IMR-90 (cell line): ENCODE measurements at regions not wholly inside any gene's neighbourhood (a gene's known extent, or its start where the extent isn't known, plus 50 kb on each side); places are given as distances from the start of the nearest gene placed in this dataset.

Experiments used
- ATAC-seq: fragments of 200-7000 bp; cut with Tn5 transposase; 2 replicates; pipeline ENCODE4 v1.9.1; 2020; ENCODE audit warnings: low read depth, mild to moderate bottlenecking, moderate library complexity
- BruUV-seq: library from RNA; stranded (reverse); fragments of 400-500 nt; replicated peaks from 2 replicates; lab custom pipeline; 2021; lab: Mats Ljungman, UMichigan
- CTCF ChIA-PET: fragments of 300-600 bp; formaldehyde crosslinking; extraction: SDS; loops from one replicate; lab custom pipeline; 2021; ENCODE audit warnings: antibody characterized with exemption; lab: Yijun Ruan, JAX
- POLR2A ChIA-PET: fragments of 300-600 bp; sonication (Branson Sonifier 250); formaldehyde crosslinking; loops from one replicate; lab custom pipeline; 2022; ENCODE audit warnings: antibody characterized with exemption; ENCODE audit not compliant: unreplicated experiment; lab: Charles Lee
- DNase-seq: peaks from one replicate; pipeline ENCODE4 v3.0.0; 2013
- H2AFZ ChIP-seq: replicated peaks from 2 replicates; pipeline ENCODE3; 2013; ENCODE audit warnings: low read length, mild to moderate bottlenecking; ENCODE audit not compliant: poor library complexity
- H2AK5ac ChIP-seq: 2 replicates; pipeline ENCODE4 v1.6.1; 2013; ENCODE audit warnings: low read depth, low read length, inconsistent platforms
- H2AK9ac ChIP-seq: replicated peaks from 2 replicates; pipeline ENCODE3; 2013; ENCODE audit warnings: mild to moderate bottlenecking, low read depth, low read length, moderate library complexity; ENCODE audit not compliant: poor library complexity
- H2BK120ac ChIP-seq: 2 replicates; pipeline ENCODE4 v1.6.1; 2013; ENCODE audit warnings: low read depth, low read length, inconsistent platforms
- H2BK15ac ChIP-seq: 3 replicates; pipeline ENCODE4 v1.6.1; 2013; ENCODE audit warnings: low read depth, low read length, inconsistent platforms
- H2BK20ac ChIP-seq: 2 replicates; pipeline ENCODE4 v1.6.1; 2013; ENCODE audit warnings: low read depth, mild to moderate bottlenecking, inconsistent platforms, low read length, moderate library complexity
- H2BK5ac ChIP-seq: 2 replicates; pipeline ENCODE4 v1.6.1; 2013; ENCODE audit warnings: mild to moderate bottlenecking, low read depth, low read length, inconsistent platforms; ENCODE audit not compliant: poor library complexity, severe bottlenecking
- H3K14ac ChIP-seq: replicated peaks from 2 replicates; pipeline ENCODE4 v1.6.1; 2013; ENCODE audit warnings: low read depth, low read length, inconsistent platforms
- H3K18ac ChIP-seq: 2 replicates; pipeline ENCODE4 v1.6.1; 2013; ENCODE audit warnings: low read depth, low read length, control low read depth
- H3K23ac ChIP-seq: 2 replicates; pipeline ENCODE4 v1.6.1; 2013; ENCODE audit warnings: low read depth, low read length, inconsistent platforms
- H3K27ac ChIP-seq: 2 replicates; pipeline ENCODE4 v1.5.1; 2013; ENCODE audit warnings: mild to moderate bottlenecking, control low read depth, low read length; ENCODE audit not compliant: insufficient read depth
- H3K27me3 ChIP-seq: 2 replicates; pipeline ENCODE4 v1.6.1; 2013; ENCODE audit warnings: low read length; ENCODE audit not compliant: control insufficient read depth, insufficient read depth
- H3K36me3 ChIP-seq: 2 replicates; pipeline ENCODE4 v1.6.1; 2013; ENCODE audit warnings: low read length, mixed read lengths; ENCODE audit not compliant: control insufficient read depth, insufficient read depth
- H3K4ac ChIP-seq: 2 replicates; pipeline ENCODE4 v1.6.1; 2013; ENCODE audit warnings: low read depth, low read length, inconsistent platforms
- H3K4me1 ChIP-seq: 2 replicates; pipeline ENCODE4 v1.6.1; 2013; ENCODE audit warnings: low read length, mixed read lengths; ENCODE audit not compliant: control insufficient read depth, insufficient read depth
- H3K4me2 ChIP-seq: 2 replicates; pipeline ENCODE4 v1.6.1; 2013; ENCODE audit warnings: low read depth, mild to moderate bottlenecking, control low read depth, low read length, moderate library complexity
- H3K4me3 ChIP-seq: 2 replicates; pipeline ENCODE4 v1.5.1; 2013; ENCODE audit warnings: low read depth, mild to moderate bottlenecking, control low read depth, low read length, moderate library complexity; ENCODE audit not compliant: insufficient read depth
- H3K56ac ChIP-seq: 2 replicates; pipeline ENCODE4 v1.6.1; 2013; ENCODE audit warnings: low read length, inconsistent platforms; ENCODE audit not compliant: insufficient read depth; ENCODE audit errors: extremely low read depth
- H3K79me1 ChIP-seq, 2 experiments: 2 replicates each; pipeline ENCODE4 v1.6.1; 2013; ENCODE audit warnings: low read length in 2 of 2, inconsistent platforms in 1 of 2, low read depth in 1 of 2
- H3K9ac ChIP-seq: 2 replicates; pipeline ENCODE4 v1.6.1; 2013; ENCODE audit warnings: low read depth, low read length, control low read depth
- H3K9me1 ChIP-seq: 2 replicates; pipeline ENCODE4 v1.6.1; 2013; ENCODE audit warnings: low read length, inconsistent platforms; ENCODE audit not compliant: insufficient read depth
- H3K9me3 ChIP-seq: 2 replicates; pipeline ENCODE4 v1.6.1; 2013; ENCODE audit warnings: low read length; ENCODE audit not compliant: control insufficient read depth, insufficient read depth
- H4K20me1 ChIP-seq: 2 replicates; pipeline ENCODE4 v1.6.1; 2013; ENCODE audit warnings: low read length, inconsistent platforms; ENCODE audit not compliant: insufficient read depth
- H4K5ac ChIP-seq: 2 replicates; pipeline ENCODE4 v1.6.1; 2013; ENCODE audit warnings: mild to moderate bottlenecking, low read depth, low read length, control low read depth
- H4K8ac ChIP-seq, 2 experiments: 2 replicates each; pipeline ENCODE4 v1.6.1; 2013; ENCODE audit warnings: low read depth in 2 of 2, low read length in 2 of 2, control low read depth in 1 of 2, inconsistent platforms in 1 of 2
- H4K91ac ChIP-seq: 2 replicates; pipeline ENCODE4 v1.6.1; 2013; ENCODE audit warnings: low read depth, low read length, inconsistent platforms; ENCODE audit not compliant: insufficient read depth
- MAZ ChIP-seq: IDR thresholded peaks from 2 replicates; pipeline ENCODE4 v1.6.1; 2012; ENCODE audit warnings: low read depth, mild to moderate bottlenecking, low read length, improper control_type of control experiment, moderate library complexity, borderline replicate concordance
- WGBS, 2 experiments: methylation state at CpG; one replicate each; pipeline versions ENCODE4 v1.1.5 to v1.1.7; 2013; ENCODE audit warnings: missing lambda C conversion rate in 2 of 2; ENCODE audit not compliant: insufficient read length in 1 of 2; ENCODE audit errors: extremely low coverage in 2 of 2; 5-methylcytosine and 5-hydroxymethylcytosine counted together
- dilution Hi-C: fragments of 300-500 bp; cut with HindIII; formaldehyde crosslinking; loops from one replicate; pipeline ENCODE4 v1.14.3; 2018; ENCODE audit warnings: low sequenced_read_pairs; ENCODE audit not compliant: unreplicated experiment
- in situ Hi-C: fragments of 300-500 bp; cut with MboI; formaldehyde crosslinking; loops from 3 replicates; pipeline ENCODE4 v1.14.3; 2019; ENCODE audit warnings: low sequenced_read_pairs, inconsistent platforms, mixed read lengths
- intact Hi-C: fragments of 100-400 bp; cut with micrococcal nuclease; formaldehyde crosslinking; loops from 2 replicates; pipeline ENCODE4 v1.10.0; 2022
- TF ChIP-seq, protein P1 (sequence below): conservative IDR thresholded peaks from 2 replicates; pipeline ENCODE4 v1.5.1; 2012; ENCODE audit warnings: mild to moderate bottlenecking, low read depth, low read length, improper control_type of control experiment

DNA sequence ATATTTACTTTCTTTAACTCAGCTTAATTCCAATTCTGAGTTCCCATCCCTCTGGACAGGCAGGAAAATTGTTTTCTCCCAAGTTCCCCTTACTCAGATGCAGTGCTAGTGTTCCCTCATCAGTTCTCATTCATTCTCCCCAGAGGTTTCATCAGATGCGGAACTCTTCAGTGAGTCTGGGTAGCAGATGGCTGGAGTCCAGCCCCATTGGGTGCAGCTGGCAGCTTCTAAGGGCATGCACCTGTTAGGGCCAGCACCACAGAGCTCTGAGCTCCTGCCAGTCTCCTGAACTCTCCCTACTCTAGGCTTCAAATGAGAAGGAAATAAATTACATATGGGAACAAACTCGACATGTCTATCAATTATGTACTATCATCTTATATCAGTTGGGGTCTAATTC is 76.6 kb downstream of the SOD2 start:
- no peak for DNase-seq
- WGBS, 2 experiments = no CpG with 5 or more reads among the region's 2 CpGs
- in situ Hi-C loops = no loop called here

More for the DNA sequence above, 76.6 kb downstream of the SOD2 start:
- CTCF ChIA-PET = interaction anchor here (1.4 kb wide), 1 partner anchor 11 kb away, joined by 3 read pairs; no protein-coding TSS in a partner anchor
- H4K20me1 ChIP-seq = no peaks in the 10 kb centered on the region
- H3K4ac ChIP-seq = no peak overlapping the region
- H3K9me3 ChIP-seq = peaks cover 8% of the 10 kb centered on the region
- H3K14ac ChIP-seq = no peak overlapping the region
- no peaks in the 10 kb centered on the region for H3K9me1 ChIP-seq
- no peak overlapping the region for H4K91ac ChIP-seq
- no peak overlapping the region for H2BK20ac ChIP-seq
- H3K23ac ChIP-seq = no peak overlapping the region
- no peak overlapping the region for H2AK9ac ChIP-seq
- no peak for ATAC-seq
- H3K4me3 ChIP-seq = no peak overlapping the region
- no peak overlapping the region for H3K9ac ChIP-seq
- intact Hi-C loops = no loop called here
- H3K4me1 ChIP-seq = no peaks in the 10 kb centered on the region
- H3K79me1 ChIP-seq = no peaks in the 10 kb centered on the region
- no peak overlapping the region for H3K27ac ChIP-seq
- H4K8ac ChIP-seq = no peak overlapping the region
- POLR2A ChIA-PET = no interaction called here
- dilution Hi-C loops = no loop called here
- no peaks in the 10 kb centered on the region for H3K36me3 ChIP-seq
- BruUV-seq = no TSS peak
- no peak for TF ChIP-seq MAZ
- TF ChIP-seq, protein P1, sequence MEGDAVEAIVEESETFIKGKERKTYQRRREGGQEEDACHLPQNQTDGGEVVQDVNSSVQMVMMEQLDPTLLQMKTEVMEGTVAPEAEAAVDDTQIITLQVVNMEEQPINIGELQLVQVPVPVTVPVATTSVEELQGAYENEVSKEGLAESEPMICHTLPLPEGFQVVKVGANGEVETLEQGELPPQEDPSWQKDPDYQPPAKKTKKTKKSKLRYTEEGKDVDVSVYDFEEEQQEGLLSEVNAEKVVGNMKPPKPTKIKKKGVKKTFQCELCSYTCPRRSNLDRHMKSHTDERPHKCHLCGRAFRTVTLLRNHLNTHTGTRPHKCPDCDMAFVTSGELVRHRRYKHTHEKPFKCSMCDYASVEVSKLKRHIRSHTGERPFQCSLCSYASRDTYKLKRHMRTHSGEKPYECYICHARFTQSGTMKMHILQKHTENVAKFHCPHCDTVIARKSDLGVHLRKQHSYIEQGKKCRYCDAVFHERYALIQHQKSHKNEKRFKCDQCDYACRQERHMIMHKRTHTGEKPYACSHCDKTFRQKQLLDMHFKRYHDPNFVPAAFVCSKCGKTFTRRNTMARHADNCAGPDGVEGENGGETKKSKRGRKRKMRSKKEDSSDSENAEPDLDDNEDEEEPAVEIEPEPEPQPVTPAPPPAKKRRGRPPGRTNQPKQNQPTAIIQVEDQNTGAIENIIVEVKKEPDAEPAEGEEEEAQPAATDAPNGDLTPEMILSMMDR = no peak
- H2BK120ac ChIP-seq = no peak overlapping the region
- H3K18ac ChIP-seq = no peak overlapping the region
- H3K4me2 ChIP-seq = no peak overlapping the region
- no peak overlapping the region for H3K56ac ChIP-seq
- no peak overlapping the region for H4K5ac ChIP-seq
- no peak overlapping the region for H2BK5ac ChIP-seq
- no peak overlapping the region for H2AK5ac ChIP-seq
- no peak overlapping the region for H2AFZ ChIP-seq
- H3K27me3 ChIP-seq = no peaks in the 10 kb centered on the region
- no peak overlapping the region for H2BK15ac ChIP-seq
